GM12891 (cell line): ENCODE measurements at regions not wholly inside any gene's neighbourhood (a gene's known extent, or its start where the extent isn't known, plus 50 kb on each side); places are given as distances from the start of the nearest gene placed in this dataset.

Source experiments
- POLR2A ChIP-seq: IDR thresholded peaks from 2 replicates; pipeline ENCODE4 v1.6.1; 2011; ENCODE audit warnings: low read depth, low read length, control low read depth
- POLR2AphosphoS5 ChIP-seq: IDR thresholded peaks from 2 replicates; pipeline ENCODE4 v1.6.1; 2011; ENCODE audit warnings: low read depth, low read length, control low read depth
- SPI1 ChIP-seq: IDR thresholded peaks from 2 replicates; pipeline ENCODE4 v1.6.1; 2011; ENCODE audit warnings: low read depth, low read length, control low read depth

- TF ChIP-seq POLR2A (no peak), SPI1 (no peak), POLR2AphosphoS5 (no peak)
Measured at GRCh38 chr3:70806021-70806420, 493.6 kb upstream of the MDFIC2 start.
